Dermis microvascular lymphatic vessel endothelial cell (primary cell): ENCODE measurements at regions not wholly inside any gene's neighbourhood (a gene's known extent, or its start where the extent isn't known, plus 50 kb on each side); places are given as distances from the start of the nearest gene placed in this dataset.
"Not testable (repeated sequence)": the region's sequence is repeated elsewhere in the genome, so short reads cannot be mapped to it uniquely, and the experiment has no call there.

ENCODE experiments used
- DNase-seq, 2 donors: peaks; one replicate each; pipeline versions ENCODE4 v3.0.0 to v3.0.0-alpha.2; 2010; ENCODE audit warnings: low read depth in 2 of 2

- DNase-seq, result no peak
Observed at GRCh38 chr16:61002479-61003204, 1033.6 kb downstream of the CDH8 start.

- no peak for DNase-seq
Observed at GRCh38 chr16:60991886-60992285, 1044.4 kb downstream of the CDH8 start.

GRCh38 chr16:60989592-60989991, 1046.6 kb downstream of the CDH8 start:
- no peak for DNase-seq

GRCh38 chr16:60979119-60979518, 1057.1 kb downstream of the CDH8 start:
- DNase-seq, result no peak

GRCh38 chr16:60949800-60950199, 1086.4 kb downstream of the CDH8 start:
- DNase-seq, result no peak

- peak in 1 of 2 donors; percentile 3 for DNase-seq
Observed at GRCh38 chr16:60945225-60945624, 1091.0 kb downstream of the CDH8 start.

- DNase-seq, result not testable (repeated sequence)
Observed at GRCh38 chr16:60936189-60936588, 1100.0 kb downstream of the CDH8 start.

- no peak for DNase-seq
Observed at GRCh38 chr16:60932600-60932999, 1103.6 kb downstream of the CDH8 start.

GRCh38 chr16:60930291-60930690, 1105.9 kb downstream of the CDH8 start:
- no peak for DNase-seq

- no peak for DNase-seq
Observed at GRCh38 chr16:60922920-60923319, 1113.3 kb downstream of the CDH8 start.

- no peak for DNase-seq
Observed at GRCh38 chr16:60914334-60914733, 1121.9 kb downstream of the CDH8 start.

GRCh38 chr16:60907645-60908044, 1128.6 kb downstream of the CDH8 start:
- no peak for DNase-seq

- no peak for DNase-seq
Observed at GRCh38 chr16:60905811-60906210, 1130.4 kb downstream of the CDH8 start.

- DNase-seq, result no peak
Observed at GRCh38 chr16:60902114-60902513, 1134.1 kb downstream of the CDH8 start.

- no peak for DNase-seq
Observed at GRCh38 chr16:60882816-60883215, 1153.4 kb downstream of the CDH8 start.

- DNase-seq, result no peak
Observed at GRCh38 chr16:60852635-60853034, 1183.6 kb downstream of the CDH8 start.

GRCh38 chr16:60821661-60822060, 1214.6 kb downstream of the CDH8 start:
- no peak for DNase-seq

GRCh38 chr16:60820361-60820760, 1215.9 kb downstream of the CDH8 start:
- DNase-seq, result no peak

- no peak for DNase-seq
Observed at GRCh38 chr16:60818465-60818864, 1217.8 kb downstream of the CDH8 start.

- DNase-seq, result no peak
Observed at GRCh38 chr16:60816461-60816860, 1219.8 kb downstream of the CDH8 start.

- DNase-seq, result no peak
Observed at GRCh38 chr16:60815865-60816264, 1220.4 kb downstream of the CDH8 start.

- no peak for DNase-seq
Observed at GRCh38 chr16:60815033-60815432, 1221.2 kb downstream of the CDH8 start.

GRCh38 chr16:60811657-60812056, 1224.6 kb downstream of the CDH8 start:
- DNase-seq, result no peak
